Uterus (tissue), 2 donors: ENCODE measurements at regions not wholly inside any gene's neighbourhood (a gene's known extent, or its start where the extent isn't known, plus 50 kb on each side); places are given as distances from the start of the nearest gene placed in this dataset.

Experiments used
- CTCF ChIP-seq, 4 experiments: fragments of 200-600 bp in 2 of 4; fragments of 450-650 bp in 2 of 4; sonication (generic) in 2 of 4; IDR thresholded peaks; one replicate each; pipeline ENCODE4 v1.5.1; 2016 to 2019; ENCODE audit warnings: antibody characterized with exemption in 4 of 4, mild to moderate bottlenecking in 2 of 4, moderate library complexity in 1 of 4
- POLR2A ChIP-seq, 2 donors: fragments of 450-650 bp; IDR thresholded peaks; one replicate each; pipeline ENCODE4 v1.6.1; 2016; ENCODE audit warnings: antibody characterized with exemption in 2 of 2, mild to moderate bottlenecking in 1 of 2, moderate library complexity in 1 of 2

- no peak for TF ChIP-seq CTCF (IDR thresholded peaks at IDR 0.05)
- TF ChIP-seq POLR2A (IDR thresholded peaks at IDR 0.05): no peak
Observed at GRCh38 chr20:12014276-12014675, 96.6 kb downstream of the BTBD3 start.
